K562 (cell line): ENCODE measurements at regions not wholly inside any gene's neighbourhood (a gene's known extent, or its start where the extent isn't known, plus 50 kb on each side); places are given as distances from the start of the nearest gene placed in this dataset.

Source experiments
- ATAC-seq: fragments of 200-7000 bp; cut with Tn5 transposase; 3 replicates; pipeline ENCODE4 v1.9.1; 2020; ENCODE audit warnings: moderate library complexity
- BruUV-seq: library from RNA; stranded (reverse); fragments of 400-500 nt; replicated peaks from 2 replicates; lab custom pipeline; 2021; lab: Mats Ljungman, UMichigan
- CTCF ChIA-PET: fragments of 300-600 bp; formaldehyde crosslinking; extraction: SDS; loops from one replicate; lab custom pipeline; 2021; ENCODE audit warnings: low intra/inter-chr PET ratio; lab: Yijun Ruan, JAX
- POLR2A ChIA-PET: fragments of 300-600, 350-650 bp; sonication (Branson Sonifier 250); formaldehyde crosslinking; extraction: SDS; loops from one replicate; lab custom pipeline; 2021; ENCODE audit warnings: antibody characterized with exemption, inconsistent platforms; lab: Yijun Ruan, JAX
- DNase-seq, 4 experiments: peaks; one replicate each; pipeline versions ENCODE4 v3.0.0 to v3.0.0-alpha.2; 2011 to 2018; ENCODE audit warnings: low spot score in 3 of 4, mixed read lengths in 3 of 4; ENCODE audit errors: extremely low read depth in 1 of 4
- FAIRE-seq: peaks from 2 replicates; lab custom pipeline; 2011; peaks lifted over from hg19 to GRCh38; lab: Jason Lieb, UNC
- H2AFZ ChIP-seq: 2 replicates; pipeline ENCODE4 v1.6.0; 2011; ENCODE audit warnings: low read depth, low read length, control low read depth, inconsistent platforms
- H3K27ac ChIP-seq: fragments of 200-600 bp; 3 replicates; pipeline ENCODE4 v1.8.0; 2011; ENCODE audit warnings: low read depth, mild to moderate bottlenecking, control low read depth, inconsistent platforms, low read length, moderate library complexity, mixed read lengths; ENCODE audit errors: extremely low read depth
- H3K27me3 ChIP-seq, 2 experiments: fragments of 300-600 bp in 1 of 2; 2 replicates in 1 of 2; 3 replicates in 1 of 2; pipeline versions ENCODE4 v1.6.0 to v1.8.0; 2011; ENCODE audit warnings: inconsistent platforms in 2 of 2, low read length in 2 of 2, mild to moderate bottlenecking in 1 of 2, mixed read lengths in 1 of 2, moderate library complexity in 1 of 2; ENCODE audit not compliant: control insufficient read depth in 2 of 2, insufficient read depth in 2 of 2
- H3K36me3 ChIP-seq: fragments of 300-600 bp; 3 replicates; pipeline ENCODE4 v1.8.0; 2011; ENCODE audit warnings: mild to moderate bottlenecking, low read length, inconsistent platforms; ENCODE audit not compliant: control insufficient read depth, insufficient read depth
- H3K4me1 ChIP-seq, 2 experiments: fragments of 200-600 bp in 1 of 2; replicated peaks in 1 of 2; 2 replicates in 1 of 2; 3 replicates in 1 of 2; pipeline versions ENCODE4 v1.5.1 to v1.8.0; 2011; ENCODE audit warnings: inconsistent platforms in 2 of 2, low read length in 2 of 2, mild to moderate bottlenecking in 1 of 2, mixed read lengths in 1 of 2, moderate library complexity in 1 of 2; ENCODE audit not compliant: control insufficient read depth in 2 of 2, insufficient read depth in 2 of 2
- H3K4me2 ChIP-seq: 2 replicates; pipeline ENCODE4 v1.6.1; 2011; ENCODE audit warnings: low read length, control low read depth, inconsistent platforms, mixed read lengths; ENCODE audit not compliant: insufficient read depth
- H3K4me3 ChIP-seq: fragments of 200-600 bp; sonication (generic), shearing (Covaris generic); 2 replicates; pipeline ENCODE4 v1.5.1; 2016; ENCODE audit warnings: control low read depth, inconsistent platforms
- H3K79me2 ChIP-seq: fragments of 200-600 bp; 3 replicates; pipeline ENCODE4 v1.8.0; 2011; ENCODE audit warnings: low read length, inconsistent platforms; ENCODE audit not compliant: control insufficient read depth, insufficient read depth
- H3K9ac ChIP-seq, 2 experiments: 2 replicates each; pipeline versions ENCODE4 v1.6.0 to v1.6.1; 2011; ENCODE audit warnings: low read depth in 2 of 2, low read length in 2 of 2, control low read depth in 1 of 2, inconsistent platforms in 1 of 2, mild to moderate bottlenecking in 1 of 2, mixed read lengths in 1 of 2; ENCODE audit not compliant: insufficient read depth in 1 of 2
- H3K9me1 ChIP-seq: one replicate; pipeline ENCODE4 v1.6.0; 2011; ENCODE audit warnings: inconsistent platforms, mild to moderate bottlenecking, low read length, moderate library complexity; ENCODE audit not compliant: control insufficient read depth, insufficient read depth
- H3K9me3 ChIP-seq: replicated peaks from 2 replicates; pipeline ENCODE4 v1.5.1; 2011; ENCODE audit warnings: low read depth, low read length, inconsistent platforms; ENCODE audit not compliant: control insufficient read depth, insufficient read depth
- H4K20me1 ChIP-seq: replicated peaks from 2 replicates; pipeline ENCODE4 v1.6.1; 2011; ENCODE audit warnings: low read length, inconsistent platforms, mixed read lengths; ENCODE audit not compliant: control insufficient read depth, insufficient read depth
- BRCA1 ChIP-seq, 2 experiments: fragments of 450-650 bp in 1 of 2; sonication (generic) in 1 of 2; formaldehyde crosslinking in 1 of 2; IDR thresholded peaks; 2 replicates each; pipeline versions ENCODE4 v1.5.0 to v1.6.1; 2017 to 2020; ENCODE audit warnings: mild to moderate bottlenecking in 1 of 2, missing genetic modification reagents in 1 of 2
- CHD1 ChIP-seq: fragments of 200-600 bp; sonication (generic); IDR thresholded peaks from one replicate; pipeline ENCODE4 v1.6.1; 2012; ENCODE audit warnings: mild to moderate bottlenecking, moderate library complexity, low read length, inconsistent platforms
- HOXB6 ChIP-seq: fragments of 250-450 bp; sonication (Bioruptor Pico); IDR thresholded peaks from 2 replicates; pipeline ENCODE4 v1.5.1; 2022; ENCODE audit warnings: mild to moderate bottlenecking, borderline replicate concordance
- MIER1 ChIP-seq: fragments of 450-650 bp; IDR thresholded peaks from 2 replicates; pipeline ENCODE4 v1.6.1; 2016; ENCODE audit warnings: antibody characterized with exemption, mild to moderate bottlenecking, low read depth
- NCOA4 ChIP-seq: fragments of 450-650 bp; IDR thresholded peaks from 2 replicates; pipeline ENCODE4 v1.6.1; 2018; ENCODE audit warnings: mild to moderate bottlenecking; ENCODE audit not compliant: partially characterized antibody
- NCOR1 ChIP-seq: fragments of 450-650 bp; IDR thresholded peaks from 2 replicates; pipeline ENCODE4 v1.6.1; 2016; ENCODE audit warnings: mild to moderate bottlenecking, moderate library complexity
- NFE2 ChIP-seq: IDR thresholded peaks from 2 replicates; pipeline ENCODE4 v1.6.1; 2014; ENCODE audit warnings: antibody characterized with exemption, low read depth
- NUFIP1 ChIP-seq: fragments of 450-650 bp; IDR thresholded peaks from 2 replicates; pipeline ENCODE4 v1.6.1; 2018; ENCODE audit not compliant: partially characterized antibody
- PPARD ChIP-seq: fragments of 250-450 bp; sonication (Bioruptor Pico); IDR thresholded peaks from 2 replicates; pipeline ENCODE4 v1.8.0; 2022; ENCODE audit warnings: inconsistent platforms, mild to moderate bottlenecking, moderate library complexity
- RBM14 ChIP-seq: fragments of 200-400 bp; formaldehyde crosslinking; IDR thresholded peaks from 2 replicates; pipeline ENCODE4 v1.6.1; 2018; ENCODE audit warnings: low read depth, mild to moderate bottlenecking, low read length, moderate library complexity, borderline replicate concordance; ENCODE audit not compliant: insufficient read depth
- RBM25 ChIP-seq: fragments of 200-400 bp; formaldehyde crosslinking; IDR thresholded peaks from 2 replicates; pipeline ENCODE4 v1.6.1; 2018; ENCODE audit warnings: low read length, low read depth, moderate library complexity; ENCODE audit not compliant: severe bottlenecking
- ZNF282 ChIP-seq: sonication (generic); formaldehyde crosslinking; IDR thresholded peaks from 2 replicates; pipeline ENCODE4 v1.8.1; 2023; ENCODE audit warnings: missing genetic modification reagents
- ZNF76 ChIP-seq: fragments of 250-450 bp; sonication (Bioruptor Pico); IDR thresholded peaks from 2 replicates; pipeline ENCODE4 v1.4.0; 2020; ENCODE audit warnings: mild to moderate bottlenecking, moderate library complexity, borderline replicate concordance
- WGBS: fragments of 100-300 bp; shearing (Covaris generic); methylation state at CpG from one replicate; pipeline ENCODE4 v1.1.6; 2016; ENCODE audit warnings: low coverage, mixed read lengths; ENCODE audit not compliant: insufficient coverage; ENCODE audit errors: missing lambda C conversion rate; 5-methylcytosine and 5-hydroxymethylcytosine counted together
- in situ Hi-C: fragments of 300-500 bp; cut with MboI; formaldehyde crosslinking; loops from 4 replicates; pipeline ENCODE4 v1.15.0; 2018; ENCODE audit warnings: inconsistent platforms, mixed read lengths
- intact Hi-C: fragments of 100-400 bp; cut with micrococcal nuclease; formaldehyde crosslinking; loops from 2 replicates; pipeline ENCODE4 v1.14.2; 2022
- TF ChIP-seq, protein P1 (sequence below): fragments of 450-650 bp; formaldehyde crosslinking; conservative IDR thresholded peaks from 2 replicates; pipeline ENCODE4 v1.4.0; 2022; ENCODE audit warnings: mild to moderate bottlenecking, missing genetic modification characterization

DNA sequence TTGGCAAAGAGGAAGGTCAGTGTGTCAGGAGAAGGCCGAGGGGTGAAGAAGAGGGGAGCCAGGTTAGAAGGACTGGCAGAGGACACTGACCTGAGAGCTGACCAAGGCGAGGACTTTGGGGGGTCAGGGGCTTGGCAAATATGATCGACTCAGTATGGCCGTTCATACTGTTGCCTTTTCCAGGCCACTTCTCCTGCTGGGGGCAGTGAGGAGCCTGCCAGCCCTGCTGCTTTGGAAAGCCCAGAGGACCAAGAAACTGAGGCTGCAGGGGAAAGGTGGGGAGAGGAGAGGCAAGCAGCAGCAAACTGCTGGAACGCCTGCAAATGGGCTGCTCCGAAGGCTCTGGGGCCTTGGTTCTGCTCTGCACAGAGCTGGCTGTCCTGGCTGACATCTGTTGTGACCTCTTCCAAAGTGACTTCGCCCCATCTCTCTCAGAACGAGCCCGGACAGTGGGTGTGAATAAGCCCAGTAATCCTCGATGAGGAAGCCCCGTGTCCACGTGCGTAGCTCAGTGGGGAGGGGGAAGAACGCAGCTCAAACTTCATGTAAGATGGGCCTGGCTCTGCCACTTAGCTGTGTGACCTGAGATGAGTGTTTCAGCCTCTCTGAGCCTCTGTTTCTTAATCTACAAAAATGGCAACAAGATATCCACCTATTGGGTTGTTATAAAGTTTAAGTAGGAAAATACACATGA is 111.3 kb downstream of the SALL1 start:
- Histone ChIP-seq H3K9me1 (no peaks in the 10 kb centered on the region), H3K79me2 (no peaks in the 10 kb centered on the region), H4K20me1 (no peaks in the 10 kb centered on the region; the same call in 1 of the 2 replicates), H3K9ac (no peak overlapping the region), H3K4me3 (no peak overlapping the region), H3K9me3 (no peaks in the 10 kb centered on the region), H2AFZ (no peak overlapping the region), H3K36me3 (no peaks in the 10 kb centered on the region), H3K27me3 (no peaks in the 10 kb centered on the region; a peak in 2 of 5 replicates)
- ChIA-PET POLR2A (interaction anchor here (0.5 to 0.7 kb wide), 2 partner anchors 79 to 181 kb away, joined by 3 to 4 read pairs; no protein-coding TSS in a partner anchor), CTCF (no interaction called here)
- BruUV-seq = no TSS peak
- in situ Hi-C loops = no loop called here
- 0% methylated on average over 13 of the region's 14 CpGs for WGBS
- FAIRE-seq (no peak), ATAC-seq (no peak)
- TF ChIP-seq CHD1 (no peak), RBM25 (peak; percentile 20)
- TF ChIP-seq, all 486 proteins: peak for 1
- H3K4me2 ChIP-seq = no peak overlapping the region
- DNase-seq = no peak
- intact Hi-C loops = no loop called here
- H3K4me1 ChIP-seq = no peaks in the 10 kb centered on the region
- no peak overlapping the region for H3K27ac ChIP-seq

DNA sequence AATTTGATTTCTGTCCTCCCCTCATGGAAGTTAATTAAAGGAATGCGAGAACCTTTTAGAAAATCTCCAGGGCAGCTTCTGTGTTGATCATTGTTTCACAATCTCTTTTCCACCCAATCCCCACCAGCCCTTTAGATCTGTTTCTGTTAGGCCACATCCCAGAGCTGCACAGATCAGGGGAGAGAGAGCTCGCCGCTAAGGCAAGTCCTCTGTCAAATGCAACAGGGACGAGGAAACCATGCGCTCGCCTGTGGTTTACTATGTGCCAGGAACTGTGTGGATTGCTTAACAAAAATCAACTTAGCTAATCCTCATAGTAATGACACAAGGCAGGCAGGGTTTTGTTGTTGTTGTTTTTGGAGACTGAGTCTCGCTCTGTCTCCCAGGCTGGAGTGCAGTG is 115.4 kb downstream of the SALL1 start:
- Histone ChIP-seq H3K9me3 (no peaks in the 10 kb centered on the region), H3K79me2 (no peaks in the 10 kb centered on the region), H3K4me2 (no peak overlapping the region), H2AFZ (no peak overlapping the region), H3K36me3 (no peaks in the 10 kb centered on the region), H3K27ac (no peak overlapping the region), H3K9me1 (no peaks in the 10 kb centered on the region), H3K27me3 (no peaks in the 10 kb centered on the region; a peak in 2 of 5 replicates), H4K20me1 (no peaks in the 10 kb centered on the region; the same call in 1 of the 2 replicates), H3K4me3 (no peak overlapping the region), H3K9ac (no peak overlapping the region), H3K4me1 (no peaks in the 10 kb centered on the region)
- POLR2A ChIA-PET = interaction anchor here (1.5 kb wide), 1 partner anchor 9 kb away, joined by 5 read pairs; no protein-coding TSS in a partner anchor
- no peak for FAIRE-seq
- CTCF ChIA-PET = no interaction called here
- 3% methylated on average over 5 of the region's 7 CpGs for WGBS
- intact Hi-C loops (no loop called here), in situ Hi-C loops (no loop called here)
- TF ChIP-seq, protein P1, sequence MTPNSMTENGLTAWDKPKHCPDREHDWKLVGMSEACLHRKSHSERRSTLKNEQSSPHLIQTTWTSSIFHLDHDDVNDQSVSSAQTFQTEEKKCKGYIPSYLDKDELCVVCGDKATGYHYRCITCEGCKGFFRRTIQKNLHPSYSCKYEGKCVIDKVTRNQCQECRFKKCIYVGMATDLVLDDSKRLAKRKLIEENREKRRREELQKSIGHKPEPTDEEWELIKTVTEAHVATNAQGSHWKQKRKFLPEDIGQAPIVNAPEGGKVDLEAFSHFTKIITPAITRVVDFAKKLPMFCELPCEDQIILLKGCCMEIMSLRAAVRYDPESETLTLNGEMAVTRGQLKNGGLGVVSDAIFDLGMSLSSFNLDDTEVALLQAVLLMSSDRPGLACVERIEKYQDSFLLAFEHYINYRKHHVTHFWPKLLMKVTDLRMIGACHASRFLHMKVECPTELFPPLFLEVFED (CRISPR knock-in tag) = no peak
- no peak for TF ChIP-seq HOXB6 (CRISPR knock-in tag)
- TF ChIP-seq NCOA4 = no peak
- TF ChIP-seq RBM14 = no peak
- no peak for TF ChIP-seq ZNF282 (CRISPR knock-in tag)
- TF ChIP-seq BRCA1 (IDR thresholded peaks at IDR 0.05) = no peak
- TF ChIP-seq BRCA1 (CRISPR knock-in tag; IDR thresholded peaks at IDR 0.05) = no peak
- no peak for TF ChIP-seq ZNF76 (CRISPR knock-in tag)
- TF ChIP-seq NUFIP1 = no peak
- no peak for TF ChIP-seq MIER1
- TF ChIP-seq NFE2 = no peak
- TF ChIP-seq PPARD (CRISPR knock-in tag) = no peak
- no peak for TF ChIP-seq NCOR1
- no peak for DNase-seq
- ATAC-seq = no peak
- BruUV-seq = no TSS peak
